Spleen (tissue), 11 donors: ENCODE measurements at regions not wholly inside any gene's neighbourhood (a gene's known extent, or its start where the extent isn't known, plus 50 kb on each side); places are given as distances from the start of the nearest gene placed in this dataset.

Source experiments
- DNase-seq: peaks from one replicate; pipeline ENCODE4 v3.0.0-alpha.2; 2020
- H3K27ac ChIP-seq, 8 donors: fragments of 200-600 bp; sonication (generic) in 7 of 8; 1 replicate in 4 of 8; 2 replicates in 4 of 8; pipeline versions ENCODE4 v1.5.0 to v1.8.0; 2016 to 2021; ENCODE audit warnings: inconsistent platforms in 4 of 8, mild to moderate bottlenecking in 4 of 8, moderate library complexity in 1 of 8
- H3K27me3 ChIP-seq, 7 donors: fragments of 200-600 bp; sonication (generic) in 6 of 7; replicated peaks in 1 of 7; 1 replicate in 4 of 7; 2 replicates in 3 of 7; pipeline versions ENCODE4 v1.5.0 to v1.8.0; 2016 to 2021; ENCODE audit warnings: inconsistent platforms in 3 of 7, mild to moderate bottlenecking in 1 of 7
- H3K36me3 ChIP-seq, 6 donors: fragments of 200-600 bp; sonication (generic) in 5 of 6; 1 replicate in 4 of 6; 2 replicates in 2 of 6; pipeline versions ENCODE4 v1.5.0 to v1.8.0; 2016 to 2021; ENCODE audit warnings: inconsistent platforms in 2 of 6
- H3K4me1 ChIP-seq, 6 donors: fragments of 200-600 bp; sonication (generic) in 5 of 6; 1 replicate in 3 of 6; 2 replicates in 3 of 6; pipeline versions ENCODE4 v1.5.0 to v1.8.0; 2016 to 2021; ENCODE audit warnings: inconsistent platforms in 3 of 6
- H3K4me3 ChIP-seq, 8 donors: fragments of 200-600 bp; sonication (generic) in 7 of 8; 1 replicate in 4 of 8; 2 replicates in 4 of 8; pipeline versions ENCODE4 v1.5.0 to v1.8.0; 2016 to 2021; ENCODE audit warnings: inconsistent platforms in 4 of 8, mild to moderate bottlenecking in 4 of 8, moderate library complexity in 2 of 8
- H3K9me3 ChIP-seq, 8 donors: fragments of 200-600 bp; sonication (generic) in 7 of 8; 1 replicate in 4 of 8; 2 replicates in 4 of 8; pipeline versions ENCODE4 v1.5.0 to v1.8.0; 2016 to 2021; ENCODE audit warnings: inconsistent platforms in 4 of 8
- POLR2A ChIP-seq, 3 donors: fragments of 450-650 bp; IDR thresholded peaks; one replicate each; pipeline ENCODE4 v1.5.1; 2017; ENCODE audit warnings: antibody characterized with exemption in 3 of 3, mild to moderate bottlenecking in 1 of 3
- POLR2AphosphoS5 ChIP-seq, 3 donors: sonication (generic); formaldehyde crosslinking; IDR thresholded peaks; one replicate each; pipeline ENCODE4 v1.5.1; 2017; ENCODE audit warnings: antibody characterized with exemption in 3 of 3
- WGBS, 5 donors: extraction: QIAGEN DNeasy Blood & Tissue Kit in 3 of 5; methylation state at CpG; one replicate each; pipeline versions ENCODE4 v1.1.5 to v1.1.7; 2013 to 2018; 5-methylcytosine and 5-hydroxymethylcytosine counted together
- intact Hi-C: fragments of 100-400 bp; cut with DNase I; formaldehyde crosslinking; loops from one replicate; pipeline ENCODE4 v1.15.0; 2023; ENCODE audit warnings: low total_unique reads
- TF ChIP-seq, protein P1 (sequence below), 11 experiments: fragments of 200-600 bp in 7 of 11; fragments of 450-650 bp in 4 of 11; sonication (generic) in 4 of 11; IDR thresholded peaks in 8 of 11; conservative IDR thresholded peaks in 3 of 11; 1 replicate in 7 of 11; 2 replicates in 4 of 11; pipeline versions ENCODE4 v1.4.0 to v1.8.0; 2016 to 2021; ENCODE audit warnings: antibody characterized with exemption in 11 of 11, inconsistent platforms in 4 of 11, mild to moderate bottlenecking in 1 of 11
- donor health status: healthy with polysubstance abuse.
- donor health status: DM: no; HTN: no; CAD: no; lungs with moderate emphysema.
- donor health status: DM: no; HTN: no; CAD: no.
- donor health status: Bipolar disorder and iron deficiency.
- donor health status: healthy.
- donor health status: DM: no; HTN: no; CAD: no.
- donor health status: DM: yes; HTN: yes; CAD: no.

DNA sequence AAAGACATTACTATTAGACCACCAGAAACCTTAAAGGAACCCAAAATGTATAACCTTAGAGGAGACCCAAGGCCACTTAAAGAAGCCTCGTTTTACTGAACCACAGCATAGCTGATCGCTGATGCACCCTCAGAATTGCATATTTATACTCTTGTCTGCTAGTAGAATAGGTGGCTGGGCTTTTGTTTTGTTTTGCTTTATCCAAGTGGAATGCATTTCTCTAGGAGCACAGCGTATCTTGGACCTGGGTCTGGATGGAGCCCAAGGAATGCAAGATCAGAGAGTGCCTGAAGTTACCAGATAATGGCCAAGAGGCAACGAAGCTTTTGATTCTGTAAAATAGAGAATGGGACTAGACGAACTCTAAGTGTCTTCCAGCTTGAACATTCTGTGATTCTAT is 129.2 kb upstream of the COL8A1 start:
- H3K4me3 ChIP-seq = no peak overlapping the region
- no peak overlapping the region for H3K27ac ChIP-seq
- H3K36me3 ChIP-seq = no peaks in the 10 kb centered on the region
- H3K9me3 ChIP-seq = no peaks in the 10 kb centered on the region
- H3K4me1 ChIP-seq = no peaks in the 10 kb centered on the region
- DNase-seq = no peak
- H3K27me3 ChIP-seq = no peaks in the 10 kb centered on the region
- TF ChIP-seq, protein P1, sequence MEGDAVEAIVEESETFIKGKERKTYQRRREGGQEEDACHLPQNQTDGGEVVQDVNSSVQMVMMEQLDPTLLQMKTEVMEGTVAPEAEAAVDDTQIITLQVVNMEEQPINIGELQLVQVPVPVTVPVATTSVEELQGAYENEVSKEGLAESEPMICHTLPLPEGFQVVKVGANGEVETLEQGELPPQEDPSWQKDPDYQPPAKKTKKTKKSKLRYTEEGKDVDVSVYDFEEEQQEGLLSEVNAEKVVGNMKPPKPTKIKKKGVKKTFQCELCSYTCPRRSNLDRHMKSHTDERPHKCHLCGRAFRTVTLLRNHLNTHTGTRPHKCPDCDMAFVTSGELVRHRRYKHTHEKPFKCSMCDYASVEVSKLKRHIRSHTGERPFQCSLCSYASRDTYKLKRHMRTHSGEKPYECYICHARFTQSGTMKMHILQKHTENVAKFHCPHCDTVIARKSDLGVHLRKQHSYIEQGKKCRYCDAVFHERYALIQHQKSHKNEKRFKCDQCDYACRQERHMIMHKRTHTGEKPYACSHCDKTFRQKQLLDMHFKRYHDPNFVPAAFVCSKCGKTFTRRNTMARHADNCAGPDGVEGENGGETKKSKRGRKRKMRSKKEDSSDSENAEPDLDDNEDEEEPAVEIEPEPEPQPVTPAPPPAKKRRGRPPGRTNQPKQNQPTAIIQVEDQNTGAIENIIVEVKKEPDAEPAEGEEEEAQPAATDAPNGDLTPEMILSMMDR (IDR thresholded peaks at IDR 0.05 in 8 of 11, conservative IDR thresholded peaks at IDR 0.05 in 3 of 11) = no peak
- TF ChIP-seq POLR2A (IDR thresholded peaks at IDR 0.05) (no peak), POLR2AphosphoS5 (IDR thresholded peaks at IDR 0.05) (no peak)
- intact Hi-C loops = no loop called here
- 76 to 87% (median 81%) methylated on average over 5 of the region's 5 CpGs for WGBS, 5 donors

GRCh38 chr3:99508191-99508590 is 130.2 kb upstream of the COL8A1 start:
- DNase-seq = no peak
- Histone ChIP-seq H3K27me3 (no peaks in the 10 kb centered on the region), H3K4me3 (no peak overlapping the region), H3K36me3 (no peaks in the 10 kb centered on the region), H3K9me3 (no peaks in the 10 kb centered on the region), H3K4me1 (no peaks in the 10 kb centered on the region), H3K27ac (no peak overlapping the region)
- intact Hi-C loops = no loop called here
- no peak for TF ChIP-seq POLR2A (IDR thresholded peaks at IDR 0.05)
- TF ChIP-seq POLR2AphosphoS5 (IDR thresholded peaks at IDR 0.05) = no peak
- TF ChIP-seq, protein P1 (IDR thresholded peaks at IDR 0.05 in 8 of 11, conservative IDR thresholded peaks at IDR 0.05 in 3 of 11) = no peak

GRCh38 chr3:99505646-99506269 is 132.6 kb upstream of the COL8A1 start:
- WGBS, 5 donors = 23 to 47% (median 28%) methylated on average over 7 of the region's 7 CpGs
- DNase-seq = no peak
- intact Hi-C loops = no loop called here
- Histone ChIP-seq H3K27me3 (no peaks in the 10 kb centered on the region), H3K4me1 (peaks cover 0 to 2% (median 0%) of the 10 kb centered on the region in 6 donors), H3K36me3 (no peaks in the 10 kb centered on the region), H3K27ac (no peak overlapping the region), H3K9me3 (no peaks in the 10 kb centered on the region), H3K4me3 (no peak overlapping the region)
- TF ChIP-seq POLR2AphosphoS5 (IDR thresholded peaks at IDR 0.05) = no peak
- TF ChIP-seq POLR2A (IDR thresholded peaks at IDR 0.05) = no peak
- TF ChIP-seq, protein P1 (IDR thresholded peaks at IDR 0.05 in 8 of 11, conservative IDR thresholded peaks at IDR 0.05 in 3 of 11) = no peak

- TF ChIP-seq POLR2A (IDR thresholded peaks at IDR 0.05) = no peak
- TF ChIP-seq POLR2AphosphoS5 (IDR thresholded peaks at IDR 0.05) = no peak
- TF ChIP-seq, protein P1 (IDR thresholded peaks at IDR 0.05 in 8 of 11, conservative IDR thresholded peaks at IDR 0.05 in 3 of 11) = no peak
- 59 to 68% (median 63%) methylated on average over 1 of the region's 1 CpG for WGBS, 5 donors
- intact Hi-C loops = no loop called here
- Histone ChIP-seq H3K27ac (no peak overlapping the region), H3K36me3 (no peaks in the 10 kb centered on the region), H3K4me3 (no peak overlapping the region), H3K27me3 (no peaks in the 10 kb centered on the region), H3K4me1 (peaks cover 0 to 7% (median 0%) of the 10 kb centered on the region in 6 donors), H3K9me3 (no peaks in the 10 kb centered on the region)
- no peak for DNase-seq
Observed at GRCh38 chr3:99505200-99505599, 133.2 kb upstream of the COL8A1 start.
